SK-N-SH treated with all-trans-retinoic acid at 6 μM for 48 hours (cell line): ENCODE measurements at regions not wholly inside any gene's neighbourhood (a gene's known extent, or its start where the extent isn't known, plus 50 kb on each side); places are given as distances from the start of the nearest gene placed in this dataset.

Experiments used
- ATAC-seq: fragments of 200-7000 bp; cut with Tn5 transposase; 3 replicates; pipeline ENCODE4 v1.9.1; 2020; ENCODE audit warnings: mild to moderate bottlenecking, moderate library complexity
- CSDC2 ChIP-seq: fragments of 250-450 bp; sonication (Bioruptor Pico); IDR thresholded peaks from 2 replicates; pipeline ENCODE4 v1.5.0; 2020; ENCODE audit warnings: mild to moderate bottlenecking, moderate library complexity
- GLIS3 ChIP-seq: fragments of 250-450 bp; sonication (Bioruptor Pico); IDR thresholded peaks from 2 replicates; pipeline ENCODE4 v1.5.0; 2020; ENCODE audit warnings: mild to moderate bottlenecking, moderate library complexity
- ISL1 ChIP-seq: fragments of 250-450 bp; sonication (Bioruptor Pico); IDR thresholded peaks from 2 replicates; pipeline ENCODE4 v2.1.2; 2022; ENCODE audit warnings: mild to moderate bottlenecking, moderate library complexity
- OSR1 ChIP-seq: fragments of 250-450 bp; sonication (Bioruptor Pico); IDR thresholded peaks from 2 replicates; pipeline ENCODE4 v1.8.0; 2022; ENCODE audit warnings: moderate library complexity, mild to moderate bottlenecking, inconsistent platforms
- PPARA ChIP-seq: fragments of 250-450 bp; sonication (Bioruptor Pico); IDR thresholded peaks from 2 replicates; pipeline ENCODE4 v1.5.0; 2020; ENCODE audit warnings: mild to moderate bottlenecking, borderline replicate concordance
- RARB ChIP-seq: fragments of 250-450 bp; sonication (Bioruptor Pico); IDR thresholded peaks from 2 replicates; pipeline ENCODE4 v1.8.0; 2021; ENCODE audit warnings: mild to moderate bottlenecking, moderate library complexity
- SNAI2 ChIP-seq: fragments of 250-450 bp; sonication (Bioruptor Pico); IDR thresholded peaks from 2 replicates; pipeline ENCODE4 v1.5.0; 2020; ENCODE audit warnings: mild to moderate bottlenecking, moderate library complexity
- TCF4 ChIP-seq: fragments of 250-450 bp; sonication (Bioruptor Pico); IDR thresholded peaks from 2 replicates; pipeline ENCODE4 v1.8.0; 2021; ENCODE audit warnings: mild to moderate bottlenecking, moderate library complexity, borderline replicate concordance
- TOX ChIP-seq: fragments of 250-450 bp; sonication (Bioruptor Pico); IDR thresholded peaks from 2 replicates; pipeline ENCODE4 v1.8.0; 2021; ENCODE audit warnings: mild to moderate bottlenecking, moderate library complexity, borderline replicate concordance
- ZC3H10 ChIP-seq: fragments of 250-450 bp; sonication (Bioruptor Pico); IDR thresholded peaks from 2 replicates; pipeline ENCODE4 v1.5.1; 2021; ENCODE audit warnings: mild to moderate bottlenecking, moderate library complexity
- ZFP3 ChIP-seq: fragments of 250-450 bp; sonication (Bioruptor Pico); IDR thresholded peaks from 2 replicates; pipeline ENCODE4 v1.5.0; 2020; ENCODE audit warnings: mild to moderate bottlenecking, moderate library complexity
- ZFP30 ChIP-seq: fragments of 450-650 bp; formaldehyde crosslinking; IDR thresholded peaks from 2 replicates; pipeline ENCODE4 v1.5.0; 2022; ENCODE audit warnings: mild to moderate bottlenecking, moderate library complexity
- ZNF565 ChIP-seq: fragments of 450-650 bp; formaldehyde crosslinking; conservative IDR thresholded peaks from 2 replicates; pipeline ENCODE4 v1.5.0; 2020; ENCODE audit warnings: low read depth, mild to moderate bottlenecking, moderate library complexity
- ZNF70 ChIP-seq: fragments of 450-650 bp; formaldehyde crosslinking; IDR thresholded peaks from 2 replicates; pipeline ENCODE4 v1.5.0; 2020; ENCODE audit warnings: mild to moderate bottlenecking, moderate library complexity
- ZNF8 ChIP-seq: fragments of 450-650 bp; formaldehyde crosslinking; IDR thresholded peaks from 2 replicates; pipeline ENCODE4 v1.5.0; 2020; ENCODE audit warnings: mild to moderate bottlenecking, moderate library complexity
- TF ChIP-seq, protein P1 (sequence below): fragments of 250-450 bp; sonication (Bioruptor Pico); IDR thresholded peaks from 2 replicates; pipeline ENCODE4 v1.5.1; 2021; ENCODE audit warnings: mild to moderate bottlenecking, moderate library complexity
- TF ChIP-seq, protein P2 (sequence below): fragments of 250-450 bp; sonication (Bioruptor Pico); IDR thresholded peaks from 2 replicates; pipeline ENCODE4 v1.5.0; 2020; ENCODE audit warnings: mild to moderate bottlenecking, moderate library complexity
- TF ChIP-seq, protein P3 (sequence below): fragments of 250-450 bp; sonication (Bioruptor Pico); IDR thresholded peaks from 2 replicates; pipeline ENCODE4 v1.5.1; 2020; ENCODE audit warnings: low read depth, mild to moderate bottlenecking, moderate library complexity
- TF ChIP-seq, protein P4 (sequence below): fragments of 250-450 bp; sonication (Bioruptor Pico); IDR thresholded peaks from 2 replicates; pipeline ENCODE4 v1.8.0; 2020; ENCODE audit warnings: mild to moderate bottlenecking, moderate library complexity, borderline replicate concordance
- TF ChIP-seq, protein P5 (sequence below): fragments of 250-450 bp; sonication (Bioruptor Pico); IDR thresholded peaks from 2 replicates; pipeline ENCODE4 v1.8.0; 2021; ENCODE audit warnings: low read depth, mild to moderate bottlenecking, moderate library complexity, borderline replicate concordance

DNA sequence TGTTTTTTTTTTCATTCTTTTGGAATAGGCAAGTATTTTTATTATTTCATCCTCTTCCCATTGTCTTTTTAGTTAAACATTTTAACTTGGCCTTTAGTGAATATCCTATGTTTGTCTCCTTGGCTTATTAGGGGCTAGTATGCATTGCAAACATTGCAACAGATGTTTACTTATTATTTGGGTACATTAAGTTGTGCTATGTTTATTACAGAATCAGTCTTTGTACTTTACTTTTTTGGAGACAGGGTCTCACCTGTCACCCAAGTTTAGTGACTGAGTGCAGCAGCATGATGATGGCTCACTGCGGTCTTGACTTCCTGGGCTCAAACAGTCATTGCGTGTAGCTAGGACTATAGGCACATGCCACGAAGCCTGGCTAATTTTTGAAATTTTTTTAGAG, 51.1 kb upstream of the NUDT6 start:
- no peak for ATAC-seq
- TF ChIP-seq TOX (CRISPR knock-in tag) (no peak), ZC3H10 (CRISPR knock-in tag) (no peak), ZFP30 (CRISPR knock-in tag) (no peak), ZFP3 (CRISPR knock-in tag) (no peak), ISL1 (no peak), CSDC2 (CRISPR knock-in tag) (no peak), TCF4 (CRISPR knock-in tag) (no peak)
- TF ChIP-seq, protein P1, sequence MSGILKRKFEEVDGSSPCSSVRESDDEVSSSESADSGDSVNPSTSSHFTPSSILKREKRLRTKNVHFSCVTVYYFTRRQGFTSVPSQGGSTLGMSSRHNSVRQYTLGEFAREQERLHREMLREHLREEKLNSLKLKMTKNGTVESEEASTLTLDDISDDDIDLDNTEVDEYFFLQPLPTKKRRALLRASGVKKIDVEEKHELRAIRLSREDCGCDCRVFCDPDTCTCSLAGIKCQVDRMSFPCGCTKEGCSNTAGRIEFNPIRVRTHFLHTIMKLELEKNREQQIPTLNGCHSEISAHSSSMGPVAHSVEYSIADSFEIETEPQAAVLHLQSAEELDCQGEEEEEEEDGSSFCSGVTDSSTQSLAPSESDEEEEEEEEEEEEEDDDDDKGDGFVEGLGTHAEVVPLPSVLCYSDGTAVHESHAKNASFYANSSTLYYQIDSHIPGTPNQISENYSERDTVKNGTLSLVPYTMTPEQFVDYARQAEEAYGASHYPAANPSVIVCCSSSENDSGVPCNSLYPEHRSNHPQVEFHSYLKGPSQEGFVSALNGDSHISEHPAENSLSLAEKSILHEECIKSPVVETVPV (CRISPR knock-in tag), result no peak
- TF ChIP-seq, protein P2, sequence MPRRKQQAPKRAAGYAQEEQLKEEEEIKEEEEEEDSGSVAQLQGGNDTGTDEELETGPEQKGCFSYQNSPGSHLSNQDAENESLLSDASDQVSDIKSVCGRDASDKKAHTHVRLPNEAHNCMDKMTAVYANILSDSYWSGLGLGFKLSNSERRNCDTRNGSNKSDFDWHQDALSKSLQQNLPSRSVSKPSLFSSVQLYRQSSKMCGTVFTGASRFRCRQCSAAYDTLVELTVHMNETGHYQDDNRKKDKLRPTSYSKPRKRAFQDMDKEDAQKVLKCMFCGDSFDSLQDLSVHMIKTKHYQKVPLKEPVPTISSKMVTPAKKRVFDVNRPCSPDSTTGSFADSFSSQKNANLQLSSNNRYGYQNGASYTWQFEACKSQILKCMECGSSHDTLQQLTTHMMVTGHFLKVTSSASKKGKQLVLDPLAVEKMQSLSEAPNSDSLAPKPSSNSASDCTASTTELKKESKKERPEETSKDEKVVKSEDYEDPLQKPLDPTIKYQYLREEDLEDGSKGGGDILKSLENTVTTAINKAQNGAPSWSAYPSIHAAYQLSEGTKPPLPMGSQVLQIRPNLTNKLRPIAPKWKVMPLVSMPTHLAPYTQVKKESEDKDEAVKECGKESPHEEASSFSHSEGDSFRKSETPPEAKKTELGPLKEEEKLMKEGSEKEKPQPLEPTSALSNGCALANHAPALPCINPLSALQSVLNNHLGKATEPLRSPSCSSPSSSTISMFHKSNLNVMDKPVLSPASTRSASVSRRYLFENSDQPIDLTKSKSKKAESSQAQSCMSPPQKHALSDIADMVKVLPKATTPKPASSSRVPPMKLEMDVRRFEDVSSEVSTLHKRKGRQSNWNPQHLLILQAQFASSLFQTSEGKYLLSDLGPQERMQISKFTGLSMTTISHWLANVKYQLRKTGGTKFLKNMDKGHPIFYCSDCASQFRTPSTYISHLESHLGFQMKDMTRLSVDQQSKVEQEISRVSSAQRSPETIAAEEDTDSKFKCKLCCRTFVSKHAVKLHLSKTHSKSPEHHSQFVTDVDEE (CRISPR knock-in tag), result no peak

DNA sequence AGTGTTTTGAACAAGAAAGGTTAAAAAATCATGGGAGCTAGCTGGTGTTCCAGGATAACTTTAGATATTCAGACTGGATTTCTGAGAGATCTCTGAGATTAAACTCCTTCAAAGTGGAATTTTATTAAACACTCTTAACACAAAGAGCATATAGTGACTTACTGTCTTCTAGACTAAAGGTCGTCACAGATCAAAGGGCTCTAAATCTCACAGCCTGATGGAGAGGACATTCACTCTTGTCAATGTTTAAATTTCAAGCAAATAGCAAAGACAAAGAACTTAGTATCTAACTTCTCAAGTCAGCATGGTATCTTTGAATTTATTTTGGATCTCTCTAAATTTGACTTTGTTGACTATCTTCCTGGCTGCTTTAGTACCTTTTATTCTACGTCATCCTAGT, 53.7 kb upstream of the NUDT6 start:
- TF ChIP-seq GLIS3 (CRISPR knock-in tag), result no peak
- no peak for ATAC-seq

DNA sequence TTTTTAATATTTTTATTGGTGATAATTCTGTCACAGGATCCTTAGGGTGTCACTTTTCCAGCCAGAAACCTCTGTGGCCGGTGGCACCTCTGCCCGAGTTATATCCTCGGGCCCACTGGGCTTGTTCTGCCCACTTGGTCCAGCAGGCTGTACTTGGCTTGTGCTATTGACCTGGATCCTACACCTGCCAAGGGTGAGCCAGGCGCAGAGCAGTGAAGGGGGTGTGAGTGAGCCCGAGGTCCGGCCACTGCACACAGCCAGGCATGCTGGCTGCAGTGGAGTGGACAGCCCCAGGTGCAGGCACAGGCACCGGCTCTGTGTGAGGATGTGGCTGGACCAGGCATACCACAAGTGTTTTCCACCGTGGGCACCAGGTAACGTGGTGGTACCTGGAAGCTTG, 54.7 kb upstream of the NUDT6 start:
- ATAC-seq, result no peak
- TF ChIP-seq, protein P3, sequence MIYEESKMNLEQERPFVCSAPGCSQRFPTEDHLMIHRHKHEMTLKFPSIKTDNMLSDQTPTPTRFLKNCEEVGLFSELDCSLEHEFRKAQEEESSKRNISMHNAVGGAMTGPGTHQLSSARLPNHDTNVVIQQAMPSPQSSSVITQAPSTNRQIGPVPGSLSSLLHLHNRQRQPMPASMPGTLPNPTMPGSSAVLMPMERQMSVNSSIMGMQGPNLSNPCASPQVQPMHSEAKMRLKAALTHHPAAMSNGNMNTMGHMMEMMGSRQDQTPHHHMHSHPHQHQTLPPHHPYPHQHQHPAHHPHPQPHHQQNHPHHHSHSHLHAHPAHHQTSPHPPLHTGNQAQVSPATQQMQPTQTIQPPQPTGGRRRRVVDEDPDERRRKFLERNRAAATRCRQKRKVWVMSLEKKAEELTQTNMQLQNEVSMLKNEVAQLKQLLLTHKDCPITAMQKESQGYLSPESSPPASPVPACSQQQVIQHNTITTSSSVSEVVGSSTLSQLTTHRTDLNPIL (CRISPR knock-in tag), result no peak
- TF ChIP-seq OSR1 (CRISPR knock-in tag) (no peak), ISL1 (no peak), ZFP3 (CRISPR knock-in tag) (no peak), RARB (no peak), ZNF70 (no peak), ZFP30 (CRISPR knock-in tag) (no peak), PPARA (CRISPR knock-in tag) (no peak), SNAI2 (CRISPR knock-in tag) (no peak), ZNF8 (CRISPR knock-in tag) (no peak), ZNF565 (CRISPR knock-in tag) (no peak), GLIS3 (CRISPR knock-in tag) (no peak), CSDC2 (CRISPR knock-in tag) (no peak)
- TF ChIP-seq, protein P1 (CRISPR knock-in tag), result no peak
- TF ChIP-seq, protein P4, sequence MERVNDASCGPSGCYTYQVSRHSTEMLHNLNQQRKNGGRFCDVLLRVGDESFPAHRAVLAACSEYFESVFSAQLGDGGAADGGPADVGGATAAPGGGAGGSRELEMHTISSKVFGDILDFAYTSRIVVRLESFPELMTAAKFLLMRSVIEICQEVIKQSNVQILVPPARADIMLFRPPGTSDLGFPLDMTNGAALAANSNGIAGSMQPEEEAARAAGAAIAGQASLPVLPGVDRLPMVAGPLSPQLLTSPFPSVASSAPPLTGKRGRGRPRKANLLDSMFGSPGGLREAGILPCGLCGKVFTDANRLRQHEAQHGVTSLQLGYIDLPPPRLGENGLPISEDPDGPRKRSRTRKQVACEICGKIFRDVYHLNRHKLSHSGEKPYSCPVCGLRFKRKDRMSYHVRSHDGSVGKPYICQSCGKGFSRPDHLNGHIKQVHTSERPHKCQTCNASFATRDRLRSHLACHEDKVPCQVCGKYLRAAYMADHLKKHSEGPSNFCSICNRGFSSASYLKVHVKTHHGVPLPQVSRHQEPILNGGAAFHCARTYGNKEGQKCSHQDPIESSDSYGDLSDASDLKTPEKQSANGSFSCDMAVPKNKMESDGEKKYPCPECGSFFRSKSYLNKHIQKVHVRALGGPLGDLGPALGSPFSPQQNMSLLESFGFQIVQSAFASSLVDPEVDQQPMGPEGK (CRISPR knock-in tag), result no peak
- TF ChIP-seq, protein P5, sequence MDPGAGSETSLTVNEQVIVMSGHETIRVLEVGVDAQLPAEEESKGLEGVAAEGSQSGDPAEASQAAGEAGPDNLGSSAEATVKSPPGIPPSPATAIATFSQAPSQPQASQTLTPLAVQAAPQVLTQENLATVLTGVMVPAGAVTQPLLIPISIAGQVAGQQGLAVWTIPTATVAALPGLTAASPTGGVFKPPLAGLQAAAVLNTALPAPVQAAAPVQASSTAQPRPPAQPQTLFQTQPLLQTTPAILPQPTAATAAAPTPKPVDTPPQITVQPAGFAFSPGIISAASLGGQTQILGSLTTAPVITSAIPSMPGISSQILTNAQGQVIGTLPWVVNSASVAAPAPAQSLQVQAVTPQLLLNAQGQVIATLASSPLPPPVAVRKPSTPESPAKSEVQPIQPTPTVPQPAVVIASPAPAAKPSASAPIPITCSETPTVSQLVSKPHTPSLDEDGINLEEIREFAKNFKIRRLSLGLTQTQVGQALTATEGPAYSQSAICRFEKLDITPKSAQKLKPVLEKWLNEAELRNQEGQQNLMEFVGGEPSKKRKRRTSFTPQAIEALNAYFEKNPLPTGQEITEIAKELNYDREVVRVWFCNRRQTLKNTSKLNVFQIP (CRISPR knock-in tag), result no peak
